GM06990 (cell line): ENCODE measurements at regions not wholly inside any gene's neighbourhood (a gene's known extent, or its start where the extent isn't known, plus 50 kb on each side); places are given as distances from the start of the nearest gene placed in this dataset.

Experiments used
- DNase-seq: peaks from one replicate; pipeline ENCODE4 v3.0.0-alpha.2; 2011; ENCODE audit not compliant: insufficient read length; ENCODE audit errors: extremely low read depth
- H3K27me3 ChIP-seq: replicated peaks from 2 replicates; pipeline ENCODE4 v1.6.0; 2011; ENCODE audit warnings: low read length; ENCODE audit not compliant: control insufficient read depth, insufficient read depth
- H3K36me3 ChIP-seq: 2 replicates; pipeline ENCODE4 v1.5.1; 2011; ENCODE audit warnings: low read length; ENCODE audit not compliant: control insufficient read depth, insufficient read depth
- H3K4me3 ChIP-seq: replicated peaks from 2 replicates; pipeline ENCODE4 v1.5.1; 2011; ENCODE audit warnings: low read depth, mild to moderate bottlenecking, control low read depth, low read length
- CTCF ChIP-seq: IDR thresholded peaks from 2 replicates; pipeline ENCODE4 v1.5.1; 2011; ENCODE audit warnings: low read length, control low read depth, mild to moderate bottlenecking, inconsistent platforms; ENCODE audit not compliant: insufficient read depth, poor library complexity, severe bottlenecking

- TF ChIP-seq CTCF = no peak
- no peak overlapping the region for H3K4me3 ChIP-seq
- no peaks in the 10 kb centered on the region; the same call in 1 of the 2 replicates for H3K27me3 ChIP-seq
- no peak for DNase-seq
- H3K36me3 ChIP-seq = no peaks in the 10 kb centered on the region
Observed at GRCh38 chr17:33511670-33512069, 218.6 kb upstream of the ASIC2 start.

- H3K4me3 ChIP-seq = no peak overlapping the region
- no peak for TF ChIP-seq CTCF
- H3K36me3 ChIP-seq = no peaks in the 10 kb centered on the region
- DNase-seq = no peak
- H3K27me3 ChIP-seq = no peaks in the 10 kb centered on the region; the same call in 1 of the 2 replicates
Observed at GRCh38 chr17:33512113-33512512, 219.0 kb upstream of the ASIC2 start.

DNA sequence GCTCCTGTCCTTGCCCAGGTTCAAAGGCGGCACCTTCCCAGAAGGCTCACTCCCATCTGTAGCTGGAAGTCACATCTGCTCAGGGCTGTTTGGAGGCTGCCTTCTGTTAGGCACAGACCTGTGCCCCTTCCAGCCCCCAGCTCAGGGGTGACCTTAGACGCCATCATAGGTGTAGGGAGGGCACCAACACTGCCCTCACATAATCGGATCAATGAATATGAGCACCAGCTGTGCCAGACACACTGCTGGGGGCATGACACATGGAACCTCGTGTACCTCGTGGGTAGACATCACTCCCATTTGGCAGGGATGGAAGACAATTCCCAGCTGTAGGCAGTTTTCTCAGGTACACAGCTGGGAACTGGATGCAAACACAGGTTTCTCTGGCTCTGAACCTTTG, 220.7 kb upstream of the ASIC2 start:
- Histone ChIP-seq H3K4me3 (no peak overlapping the region), H3K27me3 (no peaks in the 10 kb centered on the region; the same call in 1 of the 2 replicates), H3K36me3 (no peaks in the 10 kb centered on the region)
- no peak for DNase-seq
- TF ChIP-seq CTCF = no peak

GRCh38 chr17:33514369-33514768, 221.3 kb upstream of the ASIC2 start:
- TF ChIP-seq CTCF = no peak
- no peak for DNase-seq
- no peaks in the 10 kb centered on the region; the same call in 1 of the 2 replicates for H3K27me3 ChIP-seq
- no peaks in the 10 kb centered on the region for H3K36me3 ChIP-seq
- H3K4me3 ChIP-seq = no peak overlapping the region

DNA sequence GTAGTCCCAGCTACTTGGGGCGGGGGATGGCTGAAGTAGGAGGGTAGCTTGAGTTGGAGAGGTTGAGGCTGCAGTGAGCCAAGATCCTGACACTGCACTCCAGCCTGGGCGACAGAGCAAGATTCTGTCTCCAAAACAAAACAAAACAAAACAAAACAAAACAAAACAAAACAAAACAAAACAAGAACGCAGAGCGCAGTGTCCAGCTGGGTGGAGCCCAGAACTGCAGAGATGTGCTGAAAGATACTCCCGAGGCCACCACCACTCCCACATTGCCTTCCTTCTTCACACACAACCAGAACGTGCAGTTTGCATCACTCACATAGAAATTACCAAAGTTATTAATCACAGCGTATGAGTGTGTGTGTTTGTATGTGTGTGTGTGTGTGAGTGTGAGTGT, 222.9 kb upstream of the ASIC2 start:
- Histone ChIP-seq H3K4me3 (no peak overlapping the region), H3K27me3 (no peaks in the 10 kb centered on the region; the same call in 1 of the 2 replicates), H3K36me3 (no peaks in the 10 kb centered on the region)
- DNase-seq = no peak
- TF ChIP-seq CTCF = no peak

GRCh38 chr17:33516645-33517044, 223.6 kb upstream of the ASIC2 start:
- no peaks in the 10 kb centered on the region for H3K36me3 ChIP-seq
- TF ChIP-seq CTCF = no peak

More at GRCh38 chr17:33516645-33517044, 223.6 kb upstream of the ASIC2 start:
- Histone ChIP-seq H3K27me3 (no peaks in the 10 kb centered on the region; the same call in 1 of the 2 replicates), H3K4me3 (no peak overlapping the region)
- DNase-seq = no peak
